ENCODE measurements at regions not wholly inside any gene's neighbourhood (a gene's known extent, or its start where the extent isn't known, plus 50 kb on each side); places are given as distances from the start of the nearest gene placed in this dataset.

DNA sequence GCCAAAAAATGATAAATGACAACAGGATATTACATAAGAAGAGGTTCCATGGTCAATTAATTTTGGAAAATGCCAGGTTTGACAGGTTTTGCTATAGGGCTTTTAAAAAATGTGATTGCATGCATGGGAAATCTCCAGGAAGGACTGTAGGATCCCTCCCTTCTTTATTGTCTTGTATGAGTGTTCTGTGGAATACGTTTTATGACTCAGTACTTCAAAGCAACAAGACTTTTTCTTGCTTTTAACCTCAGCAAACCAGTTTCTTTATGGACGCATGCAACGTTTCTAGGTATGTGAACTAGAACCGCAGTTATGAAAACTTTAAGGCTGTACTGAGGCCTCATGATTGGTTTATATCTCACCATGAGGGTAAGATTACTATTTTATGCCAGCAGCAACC is 76.6 kb upstream of the NTRK2 start:
- DNase-seq: no peak

DNA sequence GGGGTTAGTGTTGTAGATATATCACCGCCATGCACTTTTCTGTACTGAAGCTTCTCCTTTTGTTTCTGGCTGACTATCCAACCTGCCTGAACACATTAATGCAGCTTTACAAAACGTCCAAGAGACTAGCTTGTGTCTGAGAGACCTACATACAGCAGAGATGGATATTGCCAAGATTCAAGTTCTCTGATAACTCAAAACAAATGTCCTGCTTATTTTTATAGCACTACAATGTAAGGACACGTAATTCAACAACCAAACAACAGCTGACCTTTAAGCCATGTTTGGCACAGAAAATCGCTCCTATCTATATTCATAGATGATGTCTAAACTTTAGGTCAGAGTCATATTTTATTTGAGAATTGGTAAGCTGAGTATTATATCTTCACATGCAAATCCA is 76.2 kb upstream of the NTRK2 start:
- DNase-seq: no peak

DNA sequence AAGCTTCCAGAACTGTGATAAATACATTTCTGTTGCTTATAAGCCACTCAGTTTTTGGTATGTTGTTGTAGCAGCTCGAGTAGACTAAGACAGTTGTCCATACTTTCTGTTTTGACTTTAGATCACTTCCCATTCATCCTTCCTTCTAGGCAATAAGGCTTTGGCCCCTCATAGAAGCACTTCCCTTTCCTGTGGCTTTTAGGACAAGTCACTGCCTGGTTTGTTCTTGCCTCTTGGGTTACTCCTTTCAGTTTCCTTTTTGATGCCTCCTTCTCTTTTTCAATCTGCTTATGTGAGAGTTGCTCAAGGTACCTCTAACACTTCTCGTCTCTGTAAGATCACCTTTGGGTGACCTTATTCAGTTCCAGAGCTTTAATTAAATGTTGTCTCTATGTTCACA is 72.4 kb upstream of the NTRK2 start:
- peak; percentile 85 for DNase-seq

GRCh38 chr9:84598921-84599636 is 70.5 kb upstream of the NTRK2 start:
- DNase-seq: no peak

DNA sequence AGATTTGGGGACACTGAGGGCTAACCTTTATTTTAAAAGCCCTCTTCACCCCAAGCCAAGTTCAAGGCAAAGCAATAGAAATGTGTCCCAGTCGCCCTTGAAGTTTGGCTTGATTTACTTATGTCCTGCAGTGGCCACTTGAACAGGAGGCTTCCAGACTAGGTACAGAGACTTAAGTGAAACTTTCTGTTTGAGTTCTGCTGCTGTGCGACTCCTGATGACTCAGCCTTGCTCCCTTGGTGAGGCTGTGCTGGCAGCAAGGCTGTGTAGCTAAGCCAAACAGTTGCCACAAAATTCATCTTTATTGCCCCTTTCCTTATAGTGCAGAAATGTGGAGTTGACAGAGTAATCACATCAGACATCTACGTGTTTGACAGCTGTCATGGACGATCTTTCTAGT is 68.8 kb upstream of the NTRK2 start:
- DNase-seq: no peak

DNA sequence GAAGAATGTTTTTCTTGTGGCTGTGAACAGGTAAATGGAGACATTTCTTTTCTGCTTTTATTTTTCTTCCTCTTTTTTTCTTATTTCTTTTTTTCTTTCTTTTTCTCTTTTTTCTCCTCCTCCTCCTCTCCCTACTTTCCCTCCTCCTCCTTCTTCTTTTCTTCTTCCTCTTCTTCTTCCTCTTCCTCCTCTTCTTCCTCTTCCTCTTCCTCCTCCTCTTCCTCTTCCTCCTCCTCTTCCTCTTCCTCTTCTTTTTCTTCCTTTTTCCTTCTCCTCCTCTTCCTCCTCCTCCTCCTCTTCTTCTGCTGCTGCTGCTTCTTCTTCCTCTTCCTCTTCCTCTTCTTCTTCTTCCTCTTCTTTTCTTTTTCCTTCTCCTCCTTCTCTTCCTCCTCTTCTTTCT is 65.3 kb upstream of the NTRK2 start:
- DNase-seq: no peak

DNA sequence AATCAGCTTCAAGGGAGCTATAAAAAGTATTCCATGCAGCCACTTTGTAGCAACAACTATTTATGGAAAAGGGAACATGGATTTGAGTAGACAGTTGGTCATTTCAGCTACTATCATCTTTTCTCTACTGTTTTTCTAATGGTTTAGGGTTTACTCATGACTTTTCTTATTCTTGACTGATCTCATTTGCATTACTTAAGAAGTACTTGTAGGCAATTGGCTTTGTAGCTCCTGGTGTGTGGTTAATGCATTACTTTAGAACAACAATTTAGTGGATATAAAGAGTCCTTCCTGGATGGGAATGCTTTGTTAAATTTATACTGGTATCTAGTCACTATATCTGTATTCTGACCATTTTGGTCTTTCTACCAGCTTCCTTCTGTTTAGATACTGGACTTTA is 59.8 kb upstream of the NTRK2 start:
- DNase-seq: no peak

- no peak for DNase-seq
These were observed 56.1 kb upstream of the NTRK2 start for GRCh38 chr9:84613431-84613830.

DNA sequence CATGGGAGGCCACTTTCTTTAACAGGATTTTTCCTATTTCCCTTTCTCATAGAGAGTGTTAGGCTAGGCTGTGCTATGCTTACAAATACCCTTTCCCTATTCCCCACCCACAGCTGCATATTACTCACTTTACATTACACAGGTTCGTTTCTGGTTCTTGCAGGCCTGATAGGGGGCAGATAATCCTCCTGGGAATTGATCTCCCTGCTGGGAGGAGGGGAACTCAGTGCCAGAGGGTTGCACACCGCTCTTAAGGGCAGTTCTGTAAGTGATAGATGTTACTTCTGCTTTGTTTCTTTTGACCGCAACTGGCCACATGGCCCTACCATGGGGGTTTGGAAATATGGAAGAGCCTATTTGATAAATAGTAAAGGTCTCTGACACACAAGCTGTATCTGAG is 54.0 kb upstream of the NTRK2 start:
- DNase-seq: no peak

- no peak for DNase-seq
These were observed 52.0 kb upstream of the NTRK2 start for GRCh38 chr9:84617411-84618029.
